GM18861 (cell line): ENCODE measurements at regions not wholly inside any gene's neighbourhood (a gene's known extent, or its start where the extent isn't known, plus 50 kb on each side); places are given as distances from the start of the nearest gene placed in this dataset.

ENCODE experiments used
- ATAC-seq: cut with Tn5 transposase; IDR thresholded peaks from one replicate; pipeline ENCODE4 v1.9.1; 2021; ENCODE audit not compliant: unreplicated experiment

GRCh38 chr4:104418286-104418685, 76.4 kb downstream of the CXXC4 start:
- no peak for ATAC-seq

GRCh38 chr4:104417357-104417882, 77.3 kb downstream of the CXXC4 start:
- no peak for ATAC-seq

- no peak for ATAC-seq
Observed at GRCh38 chr4:104416725-104417356, 77.9 kb downstream of the CXXC4 start.

DNA sequence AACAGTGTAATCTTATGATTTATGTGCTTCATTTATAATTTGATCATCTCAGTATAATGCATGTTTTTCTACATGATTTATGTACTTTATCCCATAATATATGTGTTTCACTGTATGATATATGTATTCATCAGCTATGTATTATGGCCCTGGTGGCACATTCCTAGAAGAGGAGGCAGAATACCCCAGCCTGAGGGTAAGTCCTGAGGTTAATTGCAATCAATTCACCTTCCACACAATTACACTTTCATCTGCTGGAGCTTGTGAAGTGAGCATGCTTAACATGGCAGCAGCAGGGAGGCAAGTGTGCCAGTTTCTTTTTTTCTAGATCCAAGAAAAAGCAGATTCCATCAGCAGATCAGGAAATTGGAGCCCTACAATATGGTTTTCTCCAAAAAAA, 81.2 kb downstream of the CXXC4 start:
- ATAC-seq: no peak

- ATAC-seq: no peak
Observed at GRCh38 chr4:104412344-104412743, 82.3 kb downstream of the CXXC4 start.

- no peak for ATAC-seq
Observed at GRCh38 chr4:104411502-104411901, 83.2 kb downstream of the CXXC4 start.

- ATAC-seq: no peak
Observed at GRCh38 chr4:104408878-104409277, 85.8 kb downstream of the CXXC4 start.

GRCh38 chr4:104404361-104404760, 90.3 kb downstream of the CXXC4 start:
- ATAC-seq: no peak

DNA sequence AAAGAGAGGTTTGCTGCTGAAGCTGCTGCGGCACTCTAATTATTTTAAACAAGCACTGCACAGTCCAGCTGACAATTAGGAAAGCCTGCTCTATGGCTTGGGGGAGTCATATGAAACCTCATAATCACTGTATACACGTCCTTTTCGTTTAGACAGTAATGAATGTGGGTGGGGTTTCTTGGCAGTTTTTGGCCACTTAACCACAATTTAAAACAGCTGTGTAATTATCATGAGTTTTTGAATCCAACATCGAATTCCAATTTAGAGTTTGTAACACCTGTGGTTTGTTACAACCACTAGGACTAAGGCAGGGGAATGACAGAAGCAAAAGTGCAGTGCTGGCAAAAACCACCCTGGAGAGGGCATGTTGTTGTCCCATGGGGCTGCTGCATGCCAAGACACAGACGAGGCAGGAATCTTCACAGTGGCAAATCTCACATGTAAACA, 99.5 kb downstream of the CXXC4 start:
- no peak for ATAC-seq

DNA sequence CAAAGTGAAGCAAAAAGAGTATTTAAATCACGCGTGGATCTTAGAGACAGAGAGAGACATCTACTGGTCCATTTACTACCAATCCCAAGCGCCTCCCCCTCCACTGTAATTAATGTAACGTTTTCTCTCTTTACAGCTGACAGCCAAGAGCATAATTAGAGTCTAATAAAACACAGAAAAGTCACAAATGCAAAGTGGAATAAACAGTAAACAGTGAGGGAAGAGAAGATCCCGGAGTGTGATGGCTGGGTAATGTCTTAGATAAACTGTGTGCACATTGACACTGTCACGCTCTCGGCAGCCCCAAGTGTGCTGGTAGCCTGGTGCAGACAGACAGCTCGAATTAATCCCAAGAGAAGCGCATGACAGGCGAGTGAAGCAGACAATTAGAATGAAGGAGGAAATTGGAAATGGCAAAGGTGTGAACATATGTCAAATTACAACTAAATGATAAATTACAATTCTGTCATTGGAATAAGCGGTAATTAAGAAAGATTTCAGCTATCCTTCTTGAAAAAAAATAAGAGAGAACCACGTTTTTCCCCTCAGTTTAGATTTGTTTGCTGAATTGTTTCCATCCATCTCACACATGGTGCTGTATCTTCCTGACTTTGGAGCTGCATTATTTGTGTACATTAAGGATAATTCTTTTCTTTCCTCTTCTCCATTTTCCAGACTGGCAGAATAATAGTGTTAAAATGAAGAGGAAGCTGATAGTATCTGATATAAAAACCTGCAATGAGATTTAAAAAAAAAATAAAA, 100.1 kb downstream of the CXXC4 start:
- ATAC-seq: no peak

DNA sequence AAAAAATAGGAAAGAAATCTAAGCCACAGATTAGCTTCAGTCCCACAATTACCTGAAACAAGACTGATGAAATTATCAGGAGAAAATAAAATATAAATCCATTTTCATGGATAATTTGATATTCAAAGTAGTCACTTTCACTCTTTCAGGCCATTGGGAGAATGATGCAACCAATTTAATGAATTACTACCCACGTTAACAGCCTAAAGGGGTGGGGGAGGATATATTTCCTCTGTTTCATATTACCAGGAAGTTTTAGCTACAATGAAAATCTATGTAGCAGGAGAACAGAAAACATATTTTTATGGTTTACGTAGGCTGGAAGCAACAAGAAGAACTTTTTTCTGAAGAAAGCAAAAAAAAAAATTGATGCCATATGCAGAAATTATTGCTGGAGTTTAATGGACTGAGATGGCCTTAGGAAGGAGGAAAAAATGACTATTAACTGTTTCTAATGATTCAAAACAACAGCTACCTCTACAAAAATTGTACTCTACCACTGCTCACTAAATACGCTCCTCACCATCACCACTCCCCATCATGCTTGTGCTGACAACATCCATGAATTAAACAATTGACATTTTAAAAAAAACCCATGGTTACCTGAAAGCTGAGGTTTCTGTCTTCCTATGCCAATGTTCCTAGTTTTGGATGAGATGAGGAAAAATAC, 100.9 kb downstream of the CXXC4 start:
- ATAC-seq: no peak

DNA sequence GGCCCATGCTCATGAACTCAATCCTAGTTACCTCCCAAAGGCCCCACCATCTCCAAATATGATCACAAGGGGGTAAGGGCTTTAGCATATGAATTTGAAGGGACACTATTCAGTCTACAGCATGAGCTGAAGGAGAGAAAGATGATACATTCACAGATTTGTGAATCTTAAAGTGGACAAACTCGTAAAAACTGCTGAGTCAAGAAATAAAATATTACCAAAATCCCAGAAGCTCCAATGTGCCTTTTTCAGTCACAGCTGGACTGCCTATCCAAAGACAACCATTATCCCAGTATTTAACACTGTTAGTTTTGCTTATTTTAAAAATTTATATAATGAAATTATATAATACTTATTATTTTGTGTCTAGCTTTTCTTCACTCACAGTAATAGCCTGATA, 109.0 kb downstream of the CXXC4 start:
- ATAC-seq: no peak

GRCh38 chr4:104382961-104383360, 111.7 kb downstream of the CXXC4 start:
- ATAC-seq: no peak

DNA sequence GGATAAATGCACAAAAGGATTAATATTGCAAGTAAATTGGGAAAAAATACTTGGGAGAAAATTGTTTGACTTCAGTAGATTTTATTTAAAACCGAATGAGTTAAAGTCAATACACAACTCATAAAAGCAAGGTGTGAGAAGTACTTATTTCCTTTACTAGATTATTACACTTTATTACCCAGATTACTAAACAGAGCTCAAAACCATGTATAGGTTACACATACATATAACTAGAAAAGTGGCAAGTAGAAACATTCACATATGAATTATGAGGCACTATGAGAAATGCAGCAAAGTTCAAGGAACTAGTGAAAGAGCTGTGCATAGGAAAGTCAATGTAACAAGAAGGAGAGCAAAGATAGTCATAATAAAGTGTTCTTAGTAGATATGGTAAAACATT, 113.0 kb downstream of the CXXC4 start:
- ATAC-seq: no peak

- ATAC-seq: no peak
Observed at GRCh38 chr4:104365618-104366017, 129.1 kb downstream of the CXXC4 start.

DNA sequence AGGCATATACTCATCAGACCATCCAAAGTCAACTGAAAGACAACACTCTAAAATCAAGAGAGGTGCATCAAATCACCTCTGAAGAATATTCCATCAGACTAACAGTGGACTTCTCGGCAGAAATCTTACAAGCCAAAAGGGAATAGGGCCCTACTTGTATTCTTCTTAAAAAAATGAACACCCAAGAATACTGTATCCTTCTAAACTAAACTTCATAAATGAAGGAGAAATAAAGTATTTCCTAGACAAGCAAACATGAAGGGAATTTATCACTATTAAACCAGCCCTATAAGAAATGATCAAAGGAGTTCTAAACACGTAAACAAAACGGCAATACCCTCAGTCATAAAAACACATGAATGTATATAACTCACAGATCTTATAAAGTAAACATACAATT, 141.2 kb downstream of the CXXC4 start:
- ATAC-seq: no peak

DNA sequence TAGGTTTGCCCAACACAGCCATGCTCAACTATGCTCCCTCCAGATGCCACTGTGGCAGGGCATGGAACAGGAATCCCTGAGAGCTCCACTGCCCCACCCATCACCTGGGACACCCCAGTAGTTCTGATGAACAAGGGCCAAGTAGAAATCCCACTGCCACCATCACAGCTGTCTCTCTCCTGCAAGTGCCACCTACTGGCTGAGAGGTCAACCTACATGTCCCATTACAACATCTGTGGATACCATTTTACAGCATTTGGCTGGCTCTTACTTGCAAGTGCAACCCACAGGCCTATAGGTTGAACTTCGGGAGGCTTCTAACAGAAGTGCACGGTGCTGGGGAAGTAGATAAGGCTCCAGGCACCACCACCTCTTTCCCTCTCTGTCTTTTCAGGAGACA, 142.5 kb downstream of the CXXC4 start:
- peak; percentile 48 for ATAC-seq

DNA sequence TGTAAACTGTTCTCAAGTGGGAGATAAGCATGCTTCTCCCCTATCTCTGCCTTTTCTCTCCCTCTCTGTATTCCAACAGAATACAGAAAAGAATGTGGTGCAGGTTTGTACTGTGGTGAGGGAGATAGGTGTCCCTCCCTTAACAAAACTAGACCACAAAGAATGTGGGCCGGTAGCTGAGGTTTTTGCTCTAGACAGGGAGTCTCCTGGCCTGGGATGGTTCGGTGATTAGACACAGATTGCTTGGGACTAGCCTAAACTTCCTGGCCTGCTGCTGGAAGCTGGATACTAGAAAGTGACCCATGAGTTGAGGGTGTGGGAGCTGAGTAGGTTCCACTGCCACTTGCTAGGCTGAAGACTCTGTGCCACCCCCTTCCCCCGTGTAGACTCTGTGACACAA, 143.0 kb downstream of the CXXC4 start:
- ATAC-seq: no peak

GRCh38 chr4:104345598-104346242, 149.0 kb downstream of the CXXC4 start:
- ATAC-seq: no peak

DNA sequence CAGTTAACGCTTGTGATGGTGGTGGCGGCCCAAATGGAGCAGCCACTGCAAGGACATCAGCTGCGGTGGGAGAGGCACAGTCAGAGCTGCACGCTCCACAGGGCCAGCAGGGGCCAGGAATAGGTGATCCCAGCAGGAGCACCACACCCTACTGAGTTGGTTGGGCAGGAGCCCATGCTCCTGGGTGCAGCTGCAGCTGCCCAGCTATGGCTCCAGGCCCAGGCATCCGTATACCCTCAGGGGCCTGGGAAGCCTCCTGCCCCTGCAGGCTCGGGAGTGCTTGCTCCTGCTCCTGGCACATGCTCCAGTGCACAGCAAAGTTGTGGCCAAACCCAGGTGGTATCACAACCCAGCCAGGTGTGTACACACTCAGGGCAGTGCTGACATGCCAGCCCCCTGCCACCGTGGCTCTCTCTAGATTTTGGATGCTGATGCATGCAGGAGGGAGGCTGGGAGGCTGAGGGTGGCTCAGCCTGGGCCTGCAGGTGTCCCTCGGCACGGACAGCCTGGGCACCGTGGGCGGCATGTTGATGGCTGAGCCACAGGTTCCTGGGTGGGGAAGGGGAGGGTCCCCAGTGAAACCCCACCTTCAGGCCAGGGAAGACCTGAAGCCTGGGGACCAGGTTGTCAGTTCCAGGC, 150.2 kb downstream of the CXXC4 start:
- ATAC-seq: no peak

DNA sequence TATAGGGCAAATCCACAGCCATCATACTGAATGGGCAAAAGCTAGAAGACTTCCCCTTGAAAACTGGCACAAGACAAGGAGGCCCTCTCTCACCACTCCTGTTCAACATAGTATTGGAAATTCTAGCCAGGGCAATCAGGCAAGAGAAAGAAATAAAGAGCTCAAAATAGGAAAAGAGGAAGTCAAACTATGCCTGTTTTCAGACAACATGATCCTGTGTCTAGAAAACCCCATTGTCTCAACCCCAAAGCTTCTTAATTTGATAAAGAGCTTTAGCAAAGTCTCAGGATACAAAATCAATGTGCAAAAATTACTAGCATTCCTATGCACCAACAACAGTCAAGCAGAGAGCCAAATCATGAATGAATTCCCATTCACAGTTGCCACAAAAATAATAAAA, 160.3 kb downstream of the CXXC4 start:
- no peak for ATAC-seq
